Activated CD8-positive, alpha-beta memory T cell treated with anti-CD3 and anti-CD28 coated beads, Interleukin-2, amount 10 ng/mL, durations not matched to agents 7 days and 5 days (primary cell): ENCODE measurements at regions not wholly inside any gene's neighbourhood (a gene's known extent, or its start where the extent isn't known, plus 50 kb on each side); places are given as distances from the start of the nearest gene placed in this dataset.

Experiments
- ATAC-seq: fragments of 150-1000 bp; cut with Tn5 transposase; one replicate; pipeline ENCODE4 v1.10.0; 2021; ENCODE audit warnings: moderate library complexity
- CTCF ChIA-PET: fragments of 350-600 bp; sonication (Branson Sonifier 250); formaldehyde crosslinking; loops from one replicate; lab custom pipeline; 2021; ENCODE audit warnings: antibody characterized with exemption; lab: Charles Lee
- DNase-seq: peaks from one replicate; pipeline ENCODE4 v3.0.0-alpha.2; 2020
- H3K27ac Mint-ChIP-seq: one replicate; pipeline ENCODE4 v1.8.0; 2021; ENCODE audit warnings: mild to moderate bottlenecking, mixed read lengths
- H3K27me3 Mint-ChIP-seq: one replicate; pipeline ENCODE4 v1.8.0; 2021; ENCODE audit warnings: mixed read lengths
- H3K36me3 Mint-ChIP-seq: one replicate; pipeline ENCODE4 v1.8.0; 2021; ENCODE audit warnings: mild to moderate bottlenecking, mixed read lengths
- H3K4me1 Mint-ChIP-seq: one replicate; pipeline ENCODE4 v1.8.0; 2021; ENCODE audit warnings: mixed read lengths
- H3K4me3 Mint-ChIP-seq: one replicate; pipeline ENCODE4 v1.8.0; 2021; ENCODE audit warnings: mild to moderate bottlenecking, moderate library complexity, mixed read lengths
- H3K9me3 Mint-ChIP-seq: one replicate; pipeline ENCODE4 v1.8.0; 2022; ENCODE audit warnings: low read depth, mixed read lengths

DNA sequence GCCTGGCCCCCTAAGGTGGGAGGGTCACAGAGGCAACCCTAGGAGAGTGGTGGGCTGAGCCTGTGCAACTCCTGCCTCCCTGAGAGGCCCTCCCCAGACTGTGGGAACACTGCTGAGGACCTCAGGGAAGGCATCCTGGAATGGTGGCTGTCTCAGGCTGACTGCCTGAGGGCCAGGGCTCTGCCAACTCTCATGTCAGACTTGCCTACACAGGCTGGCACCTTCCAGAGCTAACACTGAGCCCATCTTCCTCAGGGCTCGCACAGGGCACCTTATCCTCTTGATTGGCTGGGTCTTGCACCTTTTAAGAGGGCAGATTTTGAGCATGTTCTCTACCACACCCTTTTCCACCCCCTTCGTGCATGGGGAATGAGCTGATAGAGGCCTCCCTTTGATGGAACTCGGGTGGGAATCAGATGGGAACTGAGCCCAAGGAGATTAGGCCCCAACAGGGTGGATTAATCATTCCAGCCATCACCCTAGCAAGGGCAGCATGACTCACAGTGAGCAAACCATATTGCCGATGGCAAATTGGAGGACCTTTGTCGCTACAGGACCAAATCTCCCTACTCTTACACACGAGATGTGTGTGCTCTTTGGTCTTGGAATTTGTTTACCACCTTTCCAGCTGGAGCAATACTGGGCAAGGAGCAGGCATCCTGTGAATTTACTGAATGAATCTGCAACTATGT lies 702.8 kb downstream of the VRK1 start:
- DNase-seq (no peak), ATAC-seq (no peak)
- Mint-ChIP-seq H3K4me3 (no peak overlapping the region), H3K36me3 (no peaks in the 10 kb centered on the region), H3K27ac (no peak overlapping the region), H3K4me1 (no peaks in the 10 kb centered on the region), H3K27me3 (no peaks in the 10 kb centered on the region), H3K9me3 (peaks cover 2% of the 10 kb centered on the region)
- CTCF ChIA-PET = no interaction called here

DNA sequence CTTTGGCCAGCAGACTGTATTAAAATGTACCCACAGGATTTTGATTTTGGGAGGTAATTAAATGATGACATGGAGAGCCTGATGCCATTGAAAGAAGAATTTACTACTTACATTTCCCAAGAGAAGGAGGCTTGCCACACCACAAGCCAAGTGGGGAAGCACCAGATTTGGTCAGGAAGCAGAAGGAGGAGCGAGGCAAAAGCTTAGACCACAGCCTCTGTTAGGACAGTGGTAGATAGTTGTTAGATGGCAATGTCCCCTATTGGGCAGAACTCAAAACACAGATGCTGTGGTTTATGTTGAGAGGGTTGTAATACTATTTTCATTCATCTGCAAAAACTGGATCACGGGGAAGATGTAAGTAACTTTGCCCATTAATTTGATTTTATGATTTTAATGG lies 709.4 kb downstream of the VRK1 start:
- CTCF ChIA-PET = no interaction called here
- Mint-ChIP-seq H3K9me3 (peaks cover 13% of the 10 kb centered on the region), H3K4me3 (no peak overlapping the region), H3K27me3 (no peaks in the 10 kb centered on the region), H3K4me1 (peaks cover 3% of the 10 kb centered on the region), H3K36me3 (peaks cover 15% of the 10 kb centered on the region), H3K27ac (no peak overlapping the region)
- no peak for ATAC-seq
- DNase-seq = no peak

DNA sequence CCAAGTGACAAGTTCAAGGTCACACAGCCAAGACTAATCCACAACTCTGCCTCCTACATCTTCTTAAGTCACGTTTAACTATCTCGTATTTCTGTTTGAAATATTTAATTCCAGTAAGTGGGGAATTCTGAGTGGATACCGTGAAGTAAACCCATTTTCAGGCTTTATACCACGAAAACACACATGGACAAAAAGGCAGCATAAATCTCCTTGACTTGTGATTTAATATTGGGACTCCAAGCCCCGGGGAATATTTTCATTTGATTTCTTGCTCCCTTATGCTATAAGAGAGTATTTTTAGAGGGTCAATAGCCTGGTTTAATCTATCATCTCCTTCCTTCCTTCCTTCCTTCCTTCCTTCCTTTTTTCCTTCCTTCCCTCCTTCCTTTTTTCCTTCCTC lies 716.7 kb downstream of the VRK1 start:
- peaks cover 4% of the 10 kb centered on the region for H3K36me3 Mint-ChIP-seq
- H3K9me3 Mint-ChIP-seq = peaks cover 3% of the 10 kb centered on the region
- CTCF ChIA-PET = no interaction called here
- ATAC-seq (no peak), DNase-seq (no peak)
- no peaks in the 10 kb centered on the region for H3K4me1 Mint-ChIP-seq
- H3K4me3 Mint-ChIP-seq = no peak overlapping the region
- no peak overlapping the region for H3K27ac Mint-ChIP-seq
- peaks cover 2% of the 10 kb centered on the region for H3K27me3 Mint-ChIP-seq

DNA sequence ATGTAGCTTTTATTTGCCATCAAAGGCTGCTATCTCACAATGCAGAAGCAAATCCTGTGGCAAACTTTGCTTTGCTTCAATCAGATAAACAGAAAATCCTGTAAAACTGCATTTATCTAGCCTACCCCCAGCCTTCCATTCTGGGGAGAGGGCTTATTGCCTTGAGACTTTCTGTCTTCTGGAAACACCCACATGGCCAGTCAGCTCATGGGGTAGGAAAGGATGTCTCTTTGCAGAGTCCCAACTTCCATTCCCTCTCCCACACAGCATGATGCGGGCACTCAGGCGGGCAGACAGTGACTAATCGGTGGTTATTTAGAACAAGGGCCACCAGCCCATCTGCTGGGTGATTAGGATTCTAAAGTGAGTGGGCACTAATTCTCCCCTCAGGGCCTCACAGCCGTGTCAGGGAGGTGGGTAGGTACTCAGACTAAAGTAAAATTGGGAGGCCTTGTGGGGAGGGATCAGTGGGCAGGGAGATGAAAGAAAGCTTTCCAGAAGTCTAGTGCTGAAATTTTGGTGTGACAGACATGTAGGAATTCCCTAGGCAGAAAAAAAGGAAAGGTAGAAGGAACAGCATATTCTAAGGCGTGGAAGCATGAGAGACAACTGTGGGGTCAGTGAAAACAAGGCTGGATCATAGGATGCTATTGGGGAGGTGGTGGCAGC lies 720.5 kb downstream of the VRK1 start:
- Mint-ChIP-seq H3K4me3 (no peak overlapping the region), H3K4me1 (no peaks in the 10 kb centered on the region), H3K27me3 (peaks cover 2% of the 10 kb centered on the region), H3K36me3 (no peaks in the 10 kb centered on the region), H3K27ac (no peak overlapping the region), H3K9me3 (peaks cover 2% of the 10 kb centered on the region)
- CTCF ChIA-PET = no interaction called here
- DNase-seq = no peak
- no peak for ATAC-seq

GRCh38 chr14:97523936-97524335 lies 726.8 kb downstream of the VRK1 start:
- Mint-ChIP-seq H3K4me3 (no peak overlapping the region), H3K36me3 (no peaks in the 10 kb centered on the region), H3K27me3 (no peaks in the 10 kb centered on the region), H3K4me1 (peaks cover 20% of the 10 kb centered on the region), H3K9me3 (peaks cover 2% of the 10 kb centered on the region), H3K27ac (no peak overlapping the region)
- DNase-seq = no peak
- CTCF ChIA-PET = interaction anchor here (2.9 kb wide), 1 partner anchor 13 kb away, joined by 6 read pairs; no protein-coding TSS in a partner anchor
- no peak for ATAC-seq

DNA sequence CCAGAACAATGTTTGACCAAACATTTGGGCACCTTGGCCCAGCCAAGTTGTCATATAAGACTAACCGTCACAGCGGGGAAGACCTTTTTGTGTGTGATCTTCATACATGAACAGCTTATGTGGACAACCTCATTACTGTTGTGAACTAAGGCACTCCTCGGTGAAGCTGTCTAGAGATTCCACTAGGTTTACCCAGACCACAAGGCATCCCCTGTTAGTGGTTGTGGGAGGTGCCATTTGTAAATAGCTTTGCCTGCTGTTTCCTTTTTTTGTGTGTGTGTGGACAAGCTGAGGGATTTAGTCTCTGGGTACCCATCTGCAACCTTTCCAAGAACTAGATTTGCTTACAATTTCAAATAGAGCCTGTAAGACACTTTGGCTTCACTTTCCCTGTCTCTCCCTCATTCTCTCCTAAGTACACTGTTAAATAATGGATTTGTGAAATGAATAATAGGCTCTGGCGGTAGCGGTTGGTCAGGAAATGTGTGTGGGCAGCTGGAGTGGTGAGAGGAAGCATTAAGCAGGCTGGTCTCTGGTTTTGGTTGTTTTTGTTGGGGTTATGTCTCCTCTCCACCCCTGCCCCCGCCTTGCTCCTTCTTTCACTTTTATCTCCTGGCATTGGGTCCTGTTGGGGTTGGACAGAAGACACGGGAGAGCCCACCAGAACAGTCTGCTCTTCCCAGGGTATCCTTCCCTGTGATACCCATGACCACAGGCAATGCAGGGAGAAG lies 727.6 kb downstream of the VRK1 start:
- CTCF ChIA-PET = interaction anchor here (2.9 kb wide), 1 partner anchor 12 kb away, joined by 6 read pairs; no protein-coding TSS in a partner anchor

GRCh38 chr14:97527993-97528392 lies 730.8 kb downstream of the VRK1 start:
- no peak overlapping the region for H3K27ac Mint-ChIP-seq
- DNase-seq = no peak
- H3K4me3 Mint-ChIP-seq = no peak overlapping the region
- H3K27me3 Mint-ChIP-seq = no peaks in the 10 kb centered on the region
- peaks cover 20% of the 10 kb centered on the region for H3K4me1 Mint-ChIP-seq
- H3K9me3 Mint-ChIP-seq = no peaks in the 10 kb centered on the region
- no peak for ATAC-seq
- CTCF ChIA-PET = interaction anchor here (0.6 kb wide), 1 partner anchor 18 kb away, joined by 5 read pairs; no protein-coding TSS in a partner anchor
- H3K36me3 Mint-ChIP-seq = no peaks in the 10 kb centered on the region

More for the DNA sequence above, 727.6 kb downstream of the VRK1 start:
- DNase-seq (peak; percentile 46), ATAC-seq (peak; percentile 45)
- peak overlapping the region; percentile 18 for H3K4me3 Mint-ChIP-seq
- H3K4me1 Mint-ChIP-seq = peaks cover 20% of the 10 kb centered on the region
- no peaks in the 10 kb centered on the region for H3K27me3 Mint-ChIP-seq
- no peaks in the 10 kb centered on the region for H3K36me3 Mint-ChIP-seq
- peak overlapping the region; percentile 63 for H3K27ac Mint-ChIP-seq
- H3K9me3 Mint-ChIP-seq = peaks cover 2% of the 10 kb centered on the region

DNA sequence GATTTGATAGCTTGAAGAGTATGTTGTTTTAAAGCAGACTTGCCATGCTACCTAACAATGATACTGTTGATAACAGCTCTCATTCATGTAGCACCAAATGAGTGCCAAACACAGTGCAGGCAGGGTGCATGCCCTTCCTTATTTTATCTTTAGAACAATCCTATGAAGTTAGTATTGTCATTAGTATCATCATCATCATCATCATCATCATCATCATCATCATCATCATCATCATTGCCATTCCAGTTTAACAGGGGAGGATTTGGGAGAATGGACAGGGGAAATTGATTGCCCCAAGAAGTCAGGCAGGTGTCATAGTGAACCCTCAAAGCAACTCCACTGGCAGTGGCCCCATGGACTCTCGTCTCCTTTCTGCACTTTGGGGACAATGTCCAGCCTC lies 734.9 kb downstream of the VRK1 start:
- no peak overlapping the region for H3K27ac Mint-ChIP-seq
- no peak for DNase-seq
- CTCF ChIA-PET = no interaction called here
- H3K36me3 Mint-ChIP-seq = no peaks in the 10 kb centered on the region
- no peaks in the 10 kb centered on the region for H3K9me3 Mint-ChIP-seq
- ATAC-seq = no peak
- H3K4me3 Mint-ChIP-seq = no peak overlapping the region
- H3K4me1 Mint-ChIP-seq = no peaks in the 10 kb centered on the region
- H3K27me3 Mint-ChIP-seq = no peaks in the 10 kb centered on the region

DNA sequence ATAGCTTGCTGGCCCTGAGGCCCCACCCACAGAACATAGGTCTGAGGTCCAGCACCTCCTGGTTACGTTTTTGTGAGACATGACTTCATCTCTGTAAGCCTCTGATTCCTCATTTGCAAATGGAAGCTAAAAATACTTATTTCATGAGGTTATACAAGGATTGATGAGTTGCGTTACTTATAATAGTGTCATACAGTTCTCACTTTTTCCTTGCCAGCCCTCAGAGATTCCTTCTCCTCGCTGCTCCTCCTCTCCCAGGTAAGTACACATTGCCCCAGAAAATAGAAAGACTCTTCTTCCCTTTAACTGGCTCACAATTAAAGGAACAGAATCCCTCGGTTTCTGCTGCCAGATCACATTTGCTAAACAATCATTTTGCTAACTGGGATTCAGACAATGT lies 739.2 kb downstream of the VRK1 start:
- Mint-ChIP-seq H3K27ac (no peak overlapping the region), H3K27me3 (no peaks in the 10 kb centered on the region), H3K36me3 (no peaks in the 10 kb centered on the region), H3K4me3 (no peak overlapping the region), H3K4me1 (peaks cover 5% of the 10 kb centered on the region), H3K9me3 (no peaks in the 10 kb centered on the region)
- DNase-seq (no peak), ATAC-seq (no peak)
- CTCF ChIA-PET = interaction anchor here (1.8 kb wide), 1 partner anchor 12 kb away, joined by 6 read pairs; no protein-coding TSS in a partner anchor

DNA sequence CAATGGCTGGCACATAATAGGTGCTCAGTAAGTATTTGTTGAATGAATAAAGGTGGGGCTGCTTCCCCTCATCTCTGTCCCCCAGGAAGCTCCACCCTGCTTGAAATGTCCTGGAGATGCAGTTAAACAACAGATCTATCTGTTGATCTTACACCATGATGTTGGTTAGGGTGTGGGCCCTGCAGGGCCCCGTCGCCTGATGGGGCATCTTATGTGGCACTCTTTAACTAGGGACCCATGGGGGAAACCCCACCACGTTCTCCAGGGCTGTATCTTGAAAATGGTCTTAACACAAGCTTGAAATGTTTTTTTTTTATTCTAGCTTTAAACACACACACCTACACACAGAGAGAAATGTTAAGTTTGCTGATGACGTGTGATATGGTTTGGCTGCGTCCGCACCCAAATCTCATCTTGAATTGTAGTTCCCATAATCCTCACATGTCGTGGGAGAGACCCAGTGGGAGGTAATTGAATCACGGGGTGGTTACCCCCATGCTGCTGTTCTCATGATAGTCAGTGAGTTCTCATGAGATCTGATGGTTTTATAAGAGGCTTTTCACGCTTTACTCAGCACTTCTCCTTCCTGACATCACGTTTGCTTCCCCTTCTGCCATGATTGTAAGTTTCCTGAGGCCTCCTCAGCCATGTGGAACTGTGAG lies 741.7 kb downstream of the VRK1 start:
- no peaks in the 10 kb centered on the region for H3K9me3 Mint-ChIP-seq
- H3K27ac Mint-ChIP-seq = no peak overlapping the region
- no peak overlapping the region for H3K4me3 Mint-ChIP-seq
- CTCF ChIA-PET = interaction anchor here (0.9 kb wide), 1 partner anchor 83 kb away, joined by 4 read pairs; no protein-coding TSS in a partner anchor
- H3K27me3 Mint-ChIP-seq = no peaks in the 10 kb centered on the region
- no peaks in the 10 kb centered on the region for H3K36me3 Mint-ChIP-seq
- peaks cover 14% of the 10 kb centered on the region for H3K4me1 Mint-ChIP-seq
- ATAC-seq (no peak), DNase-seq (no peak)

DNA sequence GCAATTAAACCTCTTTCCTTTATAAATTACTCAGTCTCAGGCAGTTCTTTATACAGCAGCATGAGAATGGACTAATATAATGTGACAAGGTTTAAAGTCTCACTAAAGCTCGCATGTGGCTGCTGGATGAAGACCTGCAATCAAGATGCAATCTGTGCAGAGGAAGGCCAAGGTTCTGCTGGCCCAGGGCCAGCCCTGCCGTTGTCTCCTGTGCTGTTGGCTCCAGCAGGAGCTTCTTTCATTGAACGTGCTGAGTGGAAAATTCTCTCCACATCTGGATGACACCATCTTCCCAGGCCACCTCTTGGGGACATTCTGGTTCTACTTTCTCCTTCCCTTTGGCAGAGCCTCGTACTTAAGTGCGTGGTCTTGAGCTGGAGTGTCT lies 742.2 kb downstream of the VRK1 start:
- no peaks in the 10 kb centered on the region for H3K9me3 Mint-ChIP-seq
- DNase-seq = no peak
- H3K4me1 Mint-ChIP-seq = peaks cover 20% of the 10 kb centered on the region
- CTCF ChIA-PET = no interaction called here
- no peaks in the 10 kb centered on the region for H3K27me3 Mint-ChIP-seq
- no peak for ATAC-seq
- H3K36me3 Mint-ChIP-seq = no peaks in the 10 kb centered on the region
- no peak overlapping the region for H3K27ac Mint-ChIP-seq
- H3K4me3 Mint-ChIP-seq = no peak overlapping the region

- DNase-seq (no peak), ATAC-seq (no peak)
- no peak overlapping the region for H3K27ac Mint-ChIP-seq
- CTCF ChIA-PET = no interaction called here
- no peak overlapping the region for H3K4me3 Mint-ChIP-seq
- H3K4me1 Mint-ChIP-seq = peaks cover 24% of the 10 kb centered on the region
- no peaks in the 10 kb centered on the region for H3K36me3 Mint-ChIP-seq
- H3K9me3 Mint-ChIP-seq = no peaks in the 10 kb centered on the region
- H3K27me3 Mint-ChIP-seq = no peaks in the 10 kb centered on the region
Measured at GRCh38 chr14:97539884-97540283, 742.7 kb downstream of the VRK1 start.

DNA sequence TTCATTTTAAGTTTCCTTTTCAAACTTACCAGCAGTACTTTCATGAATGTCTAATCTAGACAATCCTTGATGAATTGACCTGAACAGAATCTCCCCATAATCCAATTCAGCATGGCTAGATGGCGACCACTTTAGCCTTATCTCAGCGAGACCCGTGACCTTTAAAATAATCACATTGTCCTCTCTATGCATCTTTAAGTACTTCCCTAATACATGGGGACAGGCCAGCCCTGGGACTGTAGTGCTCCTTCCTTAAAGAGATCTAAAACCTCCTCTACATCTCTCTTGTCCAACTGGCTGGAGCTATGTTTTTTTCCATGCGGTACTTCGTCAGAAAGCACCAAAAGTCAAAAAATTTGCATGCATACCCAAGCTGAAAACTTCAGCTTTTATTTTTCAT lies 746.0 kb downstream of the VRK1 start:
- DNase-seq (no peak), ATAC-seq (no peak)
- no peaks in the 10 kb centered on the region for H3K36me3 Mint-ChIP-seq
- no peaks in the 10 kb centered on the region for H3K9me3 Mint-ChIP-seq
- H3K4me1 Mint-ChIP-seq = peaks cover 28% of the 10 kb centered on the region
- no peak overlapping the region for H3K27ac Mint-ChIP-seq
- CTCF ChIA-PET = no interaction called here
- H3K27me3 Mint-ChIP-seq = no peaks in the 10 kb centered on the region
- H3K4me3 Mint-ChIP-seq = no peak overlapping the region
